Nephron (organoid): ENCODE measurements at regions not wholly inside any gene's neighbourhood (a gene's known extent, or its start where the extent isn't known, plus 50 kb on each side); places are given as distances from the start of the nearest gene placed in this dataset.

Experiments used
- H3K27ac Mint-ChIP-seq, 3 experiments: 2 replicates each; pipeline ENCODE4 v1.8.0; 2020; ENCODE audit warnings: mixed read lengths in 3 of 3, mild to moderate bottlenecking in 2 of 3, moderate library complexity in 1 of 3
- H3K27me3 Mint-ChIP-seq: 2 replicates; pipeline ENCODE4 v1.8.0; 2021; ENCODE audit warnings: low read depth, mild to moderate bottlenecking, moderate library complexity, mixed read lengths
- H3K36me3 Mint-ChIP-seq: 2 replicates; pipeline ENCODE4 v1.8.0; 2020; ENCODE audit warnings: low read depth, mixed read lengths
- H3K4me1 Mint-ChIP-seq: 2 replicates; pipeline ENCODE4 v1.8.0; 2020; ENCODE audit warnings: mixed read lengths
- H3K4me3 Mint-ChIP-seq, 3 experiments: 2 replicates each; pipeline ENCODE4 v1.8.0; 2020; ENCODE audit warnings: mild to moderate bottlenecking in 3 of 3, mixed read lengths in 3 of 3, moderate library complexity in 2 of 3
- H3K9me3 Mint-ChIP-seq: 2 replicates; pipeline ENCODE4 v1.8.0; 2020; ENCODE audit warnings: mixed read lengths
- TF ChIP-seq, protein P1 (sequence below), 3 experiments: fragments of 200-600 bp; sonication (generic); IDR thresholded peaks; one replicate each; pipeline ENCODE4 v1.5.0; 2021; ENCODE audit warnings: antibody characterized with exemption in 3 of 3; ENCODE audit not compliant: unreplicated experiment in 3 of 3

- H3K27me3 Mint-ChIP-seq: peaks cover 4% of the 10 kb centered on the region
- no peaks in the 10 kb centered on the region for H3K36me3 Mint-ChIP-seq
- no peak overlapping the region for H3K4me3 Mint-ChIP-seq
- H3K4me1 Mint-ChIP-seq: peaks cover 4% of the 10 kb centered on the region
- H3K9me3 Mint-ChIP-seq: peaks cover 4% of the 10 kb centered on the region
- TF ChIP-seq, protein P1, sequence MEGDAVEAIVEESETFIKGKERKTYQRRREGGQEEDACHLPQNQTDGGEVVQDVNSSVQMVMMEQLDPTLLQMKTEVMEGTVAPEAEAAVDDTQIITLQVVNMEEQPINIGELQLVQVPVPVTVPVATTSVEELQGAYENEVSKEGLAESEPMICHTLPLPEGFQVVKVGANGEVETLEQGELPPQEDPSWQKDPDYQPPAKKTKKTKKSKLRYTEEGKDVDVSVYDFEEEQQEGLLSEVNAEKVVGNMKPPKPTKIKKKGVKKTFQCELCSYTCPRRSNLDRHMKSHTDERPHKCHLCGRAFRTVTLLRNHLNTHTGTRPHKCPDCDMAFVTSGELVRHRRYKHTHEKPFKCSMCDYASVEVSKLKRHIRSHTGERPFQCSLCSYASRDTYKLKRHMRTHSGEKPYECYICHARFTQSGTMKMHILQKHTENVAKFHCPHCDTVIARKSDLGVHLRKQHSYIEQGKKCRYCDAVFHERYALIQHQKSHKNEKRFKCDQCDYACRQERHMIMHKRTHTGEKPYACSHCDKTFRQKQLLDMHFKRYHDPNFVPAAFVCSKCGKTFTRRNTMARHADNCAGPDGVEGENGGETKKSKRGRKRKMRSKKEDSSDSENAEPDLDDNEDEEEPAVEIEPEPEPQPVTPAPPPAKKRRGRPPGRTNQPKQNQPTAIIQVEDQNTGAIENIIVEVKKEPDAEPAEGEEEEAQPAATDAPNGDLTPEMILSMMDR (IDR thresholded peaks at IDR 0.05; ENCODE audit: unreplicated experiment in 3 of 3): no peak
- H3K27ac Mint-ChIP-seq: no peak overlapping the region
These were observed 553.3 kb downstream of the C6orf118 start for GRCh38 chr6:164756142-164756541.

GRCh38 chr6:164753517-164753916 lies 555.9 kb downstream of the C6orf118 start:
- Mint-ChIP-seq H3K36me3 (no peaks in the 10 kb centered on the region), H3K4me3 (no peak overlapping the region), H3K4me1 (peaks cover 25% of the 10 kb centered on the region), H3K27ac (no peak overlapping the region), H3K9me3 (no peaks in the 10 kb centered on the region), H3K27me3 (peaks cover 8% of the 10 kb centered on the region)
- TF ChIP-seq, protein P1 (IDR thresholded peaks at IDR 0.05; ENCODE audit: unreplicated experiment in 3 of 3): no peak

GRCh38 chr6:164751395-164751794 lies 558.0 kb downstream of the C6orf118 start:
- TF ChIP-seq, protein P1 (IDR thresholded peaks at IDR 0.05; ENCODE audit: unreplicated experiment in 3 of 3): no peak
- no peak overlapping the region for H3K4me3 Mint-ChIP-seq
- H3K9me3 Mint-ChIP-seq: no peaks in the 10 kb centered on the region
- peaks cover 22% of the 10 kb centered on the region for H3K4me1 Mint-ChIP-seq
- H3K27ac Mint-ChIP-seq: no peak overlapping the region
- no peaks in the 10 kb centered on the region for H3K36me3 Mint-ChIP-seq
- H3K27me3 Mint-ChIP-seq: peaks cover 8% of the 10 kb centered on the region

GRCh38 chr6:164750128-164750527 lies 559.3 kb downstream of the C6orf118 start:
- Mint-ChIP-seq H3K4me1 (peaks cover 21% of the 10 kb centered on the region), H3K4me3 (no peak overlapping the region), H3K36me3 (no peaks in the 10 kb centered on the region), H3K27me3 (peaks cover 8% of the 10 kb centered on the region), H3K27ac (peak overlapping the region in 1 of 3 experiments; percentile 39), H3K9me3 (no peaks in the 10 kb centered on the region)
- TF ChIP-seq, protein P1 (IDR thresholded peaks at IDR 0.05; ENCODE audit: unreplicated experiment in 3 of 3): no peak

DNA sequence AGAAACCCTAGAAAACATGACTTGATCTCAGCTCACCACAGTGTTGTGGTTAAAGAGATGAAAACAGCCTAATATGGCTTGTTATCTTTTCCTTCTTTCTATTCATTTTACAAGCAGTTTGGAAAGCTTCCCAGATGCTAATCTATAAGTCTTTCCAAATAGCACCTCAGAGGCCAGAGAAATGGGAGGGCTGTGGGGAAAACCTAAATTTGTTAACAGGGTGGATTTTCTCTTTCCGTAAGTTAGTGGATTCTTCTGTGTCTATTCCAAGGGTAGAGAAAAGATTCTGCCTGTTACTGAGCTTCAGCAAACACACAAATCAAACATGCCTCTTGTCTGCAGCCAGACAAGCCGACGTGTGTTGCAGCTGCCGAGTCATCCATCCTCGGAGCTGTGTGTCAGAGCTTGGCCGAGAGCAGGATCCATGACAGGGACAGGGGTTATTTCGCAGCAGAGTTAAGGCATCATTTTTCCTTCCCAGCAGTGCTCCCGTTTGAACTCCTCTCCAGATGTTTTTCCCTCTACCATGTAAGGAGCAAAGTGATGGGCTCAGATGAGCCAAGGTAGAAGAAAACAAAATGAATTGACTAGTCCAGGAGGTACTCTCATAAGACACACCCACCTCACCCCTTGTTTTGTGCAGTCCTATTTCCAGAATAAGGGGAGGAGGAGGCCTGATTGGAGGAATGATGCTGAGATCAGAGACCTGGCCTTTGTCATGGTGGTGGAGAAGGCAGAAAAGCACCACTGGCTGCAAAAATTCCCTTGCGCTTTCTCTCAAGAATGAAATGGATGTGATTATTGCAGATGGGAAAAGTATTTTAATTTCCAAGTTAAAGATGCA lies 560.0 kb downstream of the C6orf118 start:
- H3K4me1 Mint-ChIP-seq: peaks cover 21% of the 10 kb centered on the region
- TF ChIP-seq, protein P1 (IDR thresholded peaks at IDR 0.05; ENCODE audit: unreplicated experiment in 3 of 3): no peak
- H3K9me3 Mint-ChIP-seq: no peaks in the 10 kb centered on the region
- no peaks in the 10 kb centered on the region for H3K36me3 Mint-ChIP-seq
- peak overlapping the region; percentile 39 to 71 (median 70) for H3K27ac Mint-ChIP-seq
- H3K4me3 Mint-ChIP-seq: peak overlapping the region; percentile 16 to 49 (median 22)
- H3K27me3 Mint-ChIP-seq: peaks cover 8% of the 10 kb centered on the region

DNA sequence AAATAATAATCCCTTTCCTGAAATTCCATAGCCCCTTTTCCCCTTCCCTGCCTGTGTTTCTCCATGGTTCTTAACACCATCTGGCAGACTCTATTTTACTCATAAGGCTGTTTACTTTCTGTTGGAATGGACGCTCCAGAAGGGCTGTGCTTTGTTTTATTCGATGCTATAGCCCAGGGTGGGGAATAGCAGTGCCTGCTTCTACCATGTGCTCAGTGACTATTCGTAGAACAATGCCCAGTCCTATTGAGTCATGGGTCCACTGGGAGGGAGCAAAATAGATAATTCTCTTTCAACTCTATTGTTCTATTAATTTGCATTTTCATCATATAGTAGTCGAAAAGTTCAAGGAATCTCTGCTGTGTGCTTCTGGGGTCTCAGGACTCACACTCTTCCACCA lies 565.1 kb downstream of the C6orf118 start:
- Mint-ChIP-seq H3K4me1 (peaks cover 11% of the 10 kb centered on the region), H3K27me3 (peaks cover 6% of the 10 kb centered on the region), H3K36me3 (no peaks in the 10 kb centered on the region), H3K27ac (no peak overlapping the region), H3K9me3 (no peaks in the 10 kb centered on the region), H3K4me3 (no peak overlapping the region)
- TF ChIP-seq, protein P1 (IDR thresholded peaks at IDR 0.05; ENCODE audit: unreplicated experiment in 3 of 3): no peak
